SK-N-SH treated with all-trans-retinoic acid at 6 μM for 48 hours (cell line): ENCODE measurements at regions not wholly inside any gene's neighbourhood (a gene's known extent, or its start where the extent isn't known, plus 50 kb on each side); places are given as distances from the start of the nearest gene placed in this dataset.

Experiments
- RARB ChIP-seq: fragments of 250-450 bp; sonication (Bioruptor Pico); IDR thresholded peaks from 2 replicates; pipeline ENCODE4 v1.8.0; 2021; ENCODE audit warnings: mild to moderate bottlenecking, moderate library complexity
- ZFP3 ChIP-seq: fragments of 250-450 bp; sonication (Bioruptor Pico); IDR thresholded peaks from 2 replicates; pipeline ENCODE4 v1.5.0; 2020; ENCODE audit warnings: mild to moderate bottlenecking, moderate library complexity
- TF ChIP-seq, protein P1 (sequence below): fragments of 250-450 bp; sonication (Bioruptor Pico); IDR thresholded peaks from 2 replicates; pipeline ENCODE4 v1.5.1; 2020; ENCODE audit warnings: low read depth, mild to moderate bottlenecking, moderate library complexity
- TF ChIP-seq, protein P2 (sequence below): fragments of 250-450 bp; sonication (Bioruptor Pico); IDR thresholded peaks from 2 replicates; pipeline ENCODE4 v1.8.0; 2020; ENCODE audit warnings: mild to moderate bottlenecking, moderate library complexity, borderline replicate concordance

DNA sequence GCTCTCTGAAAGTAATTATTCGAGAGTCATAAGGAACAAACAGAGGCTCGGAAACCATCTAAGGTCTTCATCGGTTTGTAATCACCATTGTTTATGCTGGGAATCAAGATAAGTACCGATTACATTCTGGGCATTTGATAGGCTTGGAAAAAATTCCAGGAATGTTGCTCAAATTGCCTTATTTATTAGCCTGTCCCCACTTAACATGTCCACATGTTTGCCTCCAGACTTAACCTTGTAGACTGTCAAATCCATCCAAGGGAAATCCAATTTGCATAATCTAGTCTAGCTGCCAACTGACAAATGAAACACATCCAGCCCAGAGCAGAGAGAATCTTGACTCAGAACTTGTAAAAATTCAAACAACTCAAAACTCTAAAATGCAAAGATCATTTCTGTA, 51.3 kb upstream of the TMC5 start:
- TF ChIP-seq, protein P1, sequence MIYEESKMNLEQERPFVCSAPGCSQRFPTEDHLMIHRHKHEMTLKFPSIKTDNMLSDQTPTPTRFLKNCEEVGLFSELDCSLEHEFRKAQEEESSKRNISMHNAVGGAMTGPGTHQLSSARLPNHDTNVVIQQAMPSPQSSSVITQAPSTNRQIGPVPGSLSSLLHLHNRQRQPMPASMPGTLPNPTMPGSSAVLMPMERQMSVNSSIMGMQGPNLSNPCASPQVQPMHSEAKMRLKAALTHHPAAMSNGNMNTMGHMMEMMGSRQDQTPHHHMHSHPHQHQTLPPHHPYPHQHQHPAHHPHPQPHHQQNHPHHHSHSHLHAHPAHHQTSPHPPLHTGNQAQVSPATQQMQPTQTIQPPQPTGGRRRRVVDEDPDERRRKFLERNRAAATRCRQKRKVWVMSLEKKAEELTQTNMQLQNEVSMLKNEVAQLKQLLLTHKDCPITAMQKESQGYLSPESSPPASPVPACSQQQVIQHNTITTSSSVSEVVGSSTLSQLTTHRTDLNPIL, result peak; percentile 35; the same call in 1 of the 2 replicates
- TF ChIP-seq, protein P2, sequence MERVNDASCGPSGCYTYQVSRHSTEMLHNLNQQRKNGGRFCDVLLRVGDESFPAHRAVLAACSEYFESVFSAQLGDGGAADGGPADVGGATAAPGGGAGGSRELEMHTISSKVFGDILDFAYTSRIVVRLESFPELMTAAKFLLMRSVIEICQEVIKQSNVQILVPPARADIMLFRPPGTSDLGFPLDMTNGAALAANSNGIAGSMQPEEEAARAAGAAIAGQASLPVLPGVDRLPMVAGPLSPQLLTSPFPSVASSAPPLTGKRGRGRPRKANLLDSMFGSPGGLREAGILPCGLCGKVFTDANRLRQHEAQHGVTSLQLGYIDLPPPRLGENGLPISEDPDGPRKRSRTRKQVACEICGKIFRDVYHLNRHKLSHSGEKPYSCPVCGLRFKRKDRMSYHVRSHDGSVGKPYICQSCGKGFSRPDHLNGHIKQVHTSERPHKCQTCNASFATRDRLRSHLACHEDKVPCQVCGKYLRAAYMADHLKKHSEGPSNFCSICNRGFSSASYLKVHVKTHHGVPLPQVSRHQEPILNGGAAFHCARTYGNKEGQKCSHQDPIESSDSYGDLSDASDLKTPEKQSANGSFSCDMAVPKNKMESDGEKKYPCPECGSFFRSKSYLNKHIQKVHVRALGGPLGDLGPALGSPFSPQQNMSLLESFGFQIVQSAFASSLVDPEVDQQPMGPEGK (CRISPR knock-in tag), result no peak
- no peak for TF ChIP-seq RARB (CRISPR knock-in tag)
- TF ChIP-seq ZFP3, result no peak
